Stimulated activated CD4-positive, alpha-beta T cell treated with anti-CD3 and anti-CD28 coated beads, Interleukin-15, amount 100 ng/mL, for 24 hours (primary cell): ENCODE measurements at regions not wholly inside any gene's neighbourhood (a gene's known extent, or its start where the extent isn't known, plus 50 kb on each side); places are given as distances from the start of the nearest gene placed in this dataset.
"Not testable (repeated sequence)": the region's sequence is repeated elsewhere in the genome, so short reads cannot be mapped to it uniquely, and the experiment has no call there.

Experiments used
- DNase-seq: peaks from one replicate; pipeline ENCODE4 v3.0.0-alpha.2; 2020

DNA sequence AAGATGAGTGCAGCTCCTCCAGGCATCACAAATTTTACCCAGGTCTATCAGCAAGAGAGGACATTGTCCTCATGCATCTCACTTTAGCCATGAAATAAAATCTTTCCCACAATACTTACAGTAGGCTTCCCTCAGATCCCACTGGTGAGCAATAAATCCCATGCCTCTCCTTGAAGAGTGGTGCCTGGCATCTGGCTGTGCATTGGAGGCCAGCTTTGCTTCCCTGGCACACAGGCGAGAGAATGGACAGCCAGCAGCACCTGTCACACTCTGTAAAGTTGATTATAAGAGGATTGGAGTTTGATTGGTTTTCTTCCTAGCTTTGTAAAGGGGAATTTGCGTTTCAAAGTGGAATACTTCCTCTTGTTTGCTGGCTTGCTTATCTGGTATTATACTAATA lies 1153.9 kb downstream of the AACS start:
- DNase-seq, result no peak

DNA sequence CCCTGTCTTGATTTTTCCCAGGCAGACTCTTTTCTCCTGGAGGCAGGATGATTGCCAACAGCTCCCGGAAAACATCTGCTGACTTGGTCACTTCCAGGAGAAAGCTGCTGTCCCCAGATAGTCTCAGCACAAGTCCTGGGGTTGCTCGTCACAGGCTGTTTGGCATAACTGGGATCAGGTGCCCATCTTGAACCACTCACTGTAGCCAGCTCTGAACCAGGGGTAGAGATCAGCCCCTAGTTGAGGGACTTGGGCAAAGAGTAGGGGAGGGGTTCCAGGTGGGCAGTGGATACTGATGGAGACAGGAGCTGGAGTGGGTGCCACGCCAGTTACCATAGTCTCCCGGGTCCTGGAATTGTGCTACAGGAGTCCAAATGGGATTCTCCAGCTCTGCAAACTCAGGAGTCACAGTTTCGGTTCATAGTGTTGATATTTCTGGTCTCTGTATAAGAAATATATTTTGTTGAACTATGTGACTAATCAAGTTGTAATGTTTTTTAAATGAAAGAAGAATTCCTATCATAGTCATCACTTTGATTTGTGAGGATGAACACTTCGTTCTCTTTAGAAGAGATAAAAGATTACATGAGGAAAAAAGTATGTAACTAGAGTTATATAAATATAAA lies 1154.5 kb downstream of the AACS start:
- no peak for DNase-seq

DNA sequence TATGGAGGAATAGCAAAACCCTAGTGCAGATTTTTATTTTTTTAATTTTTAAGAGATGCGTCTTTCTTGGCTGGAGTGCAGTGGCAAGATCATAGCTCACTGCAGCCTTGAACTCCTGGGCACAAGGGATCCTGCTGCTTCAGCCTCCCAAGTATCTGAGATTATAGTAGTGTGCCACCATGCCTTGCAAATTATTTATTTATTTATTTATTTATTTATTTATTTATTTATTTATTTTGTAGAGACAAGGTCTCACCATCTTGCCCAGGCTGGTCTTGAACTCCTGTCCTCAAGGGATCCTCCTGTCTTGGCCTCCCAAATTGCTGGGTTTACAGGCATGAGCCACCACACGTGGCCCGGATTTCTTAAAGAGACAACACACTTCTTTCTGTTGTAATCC lies 1158.8 kb downstream of the AACS start:
- no peak for DNase-seq

DNA sequence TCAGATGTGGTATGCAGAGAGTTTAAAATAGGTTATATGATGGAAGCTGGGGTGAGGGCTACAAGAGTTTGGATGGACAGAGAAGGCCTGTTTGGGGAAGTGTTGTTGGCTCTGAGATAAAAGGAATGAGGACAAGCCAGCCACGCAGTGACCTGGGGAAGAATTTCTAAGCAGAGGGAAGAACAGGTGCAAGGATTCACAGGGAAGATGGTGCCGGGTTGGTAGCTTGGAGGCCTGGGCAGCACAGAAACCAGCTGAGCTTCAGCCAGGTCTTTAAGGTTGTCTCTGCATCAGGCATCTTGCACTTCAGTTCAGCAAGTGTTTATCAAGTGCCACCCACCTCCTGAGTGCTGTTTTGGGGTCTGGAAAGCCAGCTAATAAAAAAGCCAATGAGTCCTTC lies 1163.7 kb downstream of the AACS start:
- DNase-seq, result no peak

DNA sequence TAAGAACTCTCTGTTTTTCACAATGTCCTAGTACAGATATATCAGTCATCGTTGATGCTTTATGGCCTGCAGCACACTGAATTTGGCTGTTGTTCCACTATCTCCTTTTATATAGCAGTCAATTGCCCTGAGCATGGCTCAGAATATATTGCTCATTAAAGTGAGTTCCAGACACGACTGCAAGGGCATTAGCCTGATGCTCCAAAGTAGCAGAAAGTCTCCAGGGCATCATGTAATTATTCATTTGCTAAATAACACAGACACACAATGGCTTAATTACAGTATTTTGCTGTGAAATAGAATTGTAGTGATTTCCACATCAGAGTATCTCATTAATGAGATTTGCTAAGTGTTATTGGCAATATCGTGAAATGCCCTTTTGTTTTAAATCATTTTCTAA lies 1167.5 kb downstream of the AACS start:
- DNase-seq, result no peak

DNA sequence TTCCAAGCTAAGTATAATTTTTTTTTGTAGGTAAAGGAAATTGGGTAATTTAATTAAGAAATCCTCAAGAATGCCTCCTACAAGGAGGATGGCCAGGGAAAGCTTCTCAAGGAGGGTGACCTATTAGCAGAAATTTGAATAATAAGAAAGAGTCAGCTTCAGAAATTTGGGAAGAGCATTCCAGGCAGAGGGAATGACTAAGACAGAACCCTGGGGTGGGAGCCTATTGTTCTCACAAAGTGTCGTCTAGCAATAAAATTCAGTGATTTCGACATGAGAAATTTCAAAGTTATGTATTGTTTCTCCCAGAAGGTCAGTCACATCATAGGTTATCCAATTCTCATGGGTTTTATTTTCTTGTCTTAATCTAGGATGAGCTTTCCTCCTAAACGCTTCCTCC lies 1168.4 kb downstream of the AACS start:
- no peak for DNase-seq

DNA sequence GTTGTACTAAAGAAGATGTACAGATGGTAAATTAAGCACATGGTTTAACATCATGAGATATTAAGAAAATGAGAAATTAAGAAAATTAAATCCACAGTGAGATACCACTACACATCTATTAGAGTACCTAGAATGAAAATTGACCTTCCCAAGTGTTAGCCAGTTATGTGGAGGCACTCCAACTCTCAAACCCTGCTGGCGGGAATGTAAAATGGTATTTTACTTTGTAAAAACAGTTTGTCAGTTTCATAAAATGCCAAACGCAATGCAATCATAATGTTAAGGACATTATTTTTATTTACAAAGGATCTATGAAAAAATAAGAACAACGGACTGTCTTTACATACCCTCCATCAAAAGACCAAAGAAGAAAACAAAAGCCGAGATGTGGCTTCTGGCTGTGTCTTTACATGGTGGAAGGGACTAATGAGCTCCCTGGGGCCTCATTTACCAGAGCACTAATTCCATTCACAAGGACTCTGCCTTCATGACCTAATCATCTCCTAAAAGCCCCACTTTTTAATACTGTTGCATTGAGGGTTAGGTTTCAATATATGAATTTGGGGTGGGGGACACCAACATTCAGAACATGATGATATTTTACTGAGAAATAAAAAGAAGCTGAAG lies 1178.7 kb downstream of the AACS start:
- no peak for DNase-seq

DNA sequence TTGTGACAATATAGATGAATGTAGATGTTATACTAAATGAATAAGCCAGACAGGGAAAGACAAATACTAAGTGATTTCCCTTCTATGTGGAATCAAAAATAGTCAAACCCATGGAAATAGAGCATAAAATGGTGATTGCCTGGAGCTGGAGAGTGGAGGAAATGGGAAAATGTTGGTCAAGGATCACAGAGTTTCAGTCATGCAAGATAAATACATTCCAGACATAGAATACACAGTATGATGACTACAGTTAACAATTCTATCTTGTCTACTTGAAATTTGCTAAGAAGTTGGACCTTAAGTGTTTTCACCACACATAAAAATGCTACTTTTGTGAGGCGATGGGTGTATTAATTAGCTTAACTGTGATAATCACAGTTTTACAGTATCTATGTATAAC lies 1182.7 kb downstream of the AACS start:
- no peak for DNase-seq

DNA sequence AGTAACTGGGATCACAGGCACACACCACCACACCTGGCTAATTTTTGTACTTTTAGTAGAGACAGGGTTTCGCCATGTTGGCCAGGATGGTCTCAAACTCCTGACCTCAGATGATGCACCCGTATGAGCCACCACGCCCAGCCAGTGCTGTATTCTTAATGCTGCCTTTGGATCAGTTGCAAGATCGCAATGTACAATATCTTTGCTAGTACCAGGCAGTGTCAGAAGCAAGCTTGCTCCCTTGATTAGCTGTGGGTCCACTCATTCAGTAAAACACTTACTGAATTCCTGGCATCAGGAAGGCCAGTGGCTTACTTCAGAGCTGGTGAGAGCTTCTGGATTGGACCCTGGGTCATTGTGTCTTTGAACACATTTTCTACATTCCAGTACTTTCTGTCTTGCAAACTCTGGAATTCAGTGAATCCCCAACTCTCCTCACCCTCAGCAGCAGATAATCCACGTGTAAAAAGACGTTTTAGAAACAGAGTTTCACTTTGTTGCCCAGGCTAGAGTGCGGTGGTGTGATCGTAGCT lies 1183.7 kb downstream of the AACS start:
- no peak for DNase-seq

DNA sequence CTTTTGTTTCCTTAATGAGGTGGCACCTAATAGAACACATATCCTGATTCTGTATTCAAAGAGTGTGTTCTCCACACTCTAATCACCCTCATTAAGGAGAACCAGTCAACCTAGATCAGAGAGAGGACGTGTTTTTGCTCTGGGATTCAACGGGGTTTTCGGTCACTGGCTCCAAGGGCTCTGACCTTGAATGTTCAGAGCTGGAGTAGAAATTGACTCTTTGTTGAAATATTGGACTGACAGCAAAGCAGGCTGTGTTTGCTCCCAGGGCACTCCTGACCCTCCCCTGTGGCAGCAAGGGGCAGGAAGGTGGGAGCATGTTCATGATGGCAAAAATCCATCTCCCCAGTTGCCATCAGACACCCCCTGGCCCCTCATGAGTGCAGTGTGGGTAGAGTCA lies 1193.0 kb downstream of the AACS start:
- no peak for DNase-seq

DNA sequence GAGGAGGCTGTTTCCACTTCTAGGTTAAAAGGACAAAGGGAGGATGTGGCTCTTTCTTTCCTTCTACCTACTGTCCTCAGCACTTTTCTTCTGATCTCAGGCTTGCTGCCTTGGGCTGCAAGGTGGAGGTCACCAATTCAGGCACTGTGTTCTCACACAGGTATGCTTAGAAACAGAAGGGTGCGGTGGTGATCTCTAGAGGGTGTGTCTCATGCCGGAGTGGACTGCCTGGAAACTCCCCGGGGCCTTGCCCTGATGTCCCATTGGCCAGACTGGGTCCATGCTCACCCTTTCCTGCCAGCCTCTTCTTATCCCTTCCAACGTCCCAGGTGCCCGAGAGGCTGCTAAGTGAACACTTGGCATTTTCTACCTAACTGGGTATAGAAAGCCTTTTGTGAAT lies 1197.6 kb downstream of the AACS start:
- DNase-seq, result no peak

DNA sequence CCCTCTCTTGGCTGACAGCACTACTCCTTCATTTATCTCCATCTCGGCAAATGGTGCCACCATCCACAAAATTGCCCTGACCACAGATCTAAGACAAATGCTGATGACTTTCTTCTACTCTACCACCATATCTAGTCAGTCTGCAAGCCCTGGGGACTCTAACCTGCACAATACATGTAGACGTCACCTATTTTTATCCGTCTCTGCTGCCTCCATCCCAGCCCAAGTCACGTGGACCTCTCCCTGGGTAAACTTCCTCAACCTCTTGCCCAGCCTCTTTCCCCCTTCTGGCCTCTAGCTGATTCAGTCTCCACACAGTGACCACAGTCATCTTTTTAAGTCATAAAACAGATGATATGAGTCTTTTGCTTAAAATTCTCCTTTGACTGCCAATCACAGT lies 1203.0 kb downstream of the AACS start:
- DNase-seq, result no peak

DNA sequence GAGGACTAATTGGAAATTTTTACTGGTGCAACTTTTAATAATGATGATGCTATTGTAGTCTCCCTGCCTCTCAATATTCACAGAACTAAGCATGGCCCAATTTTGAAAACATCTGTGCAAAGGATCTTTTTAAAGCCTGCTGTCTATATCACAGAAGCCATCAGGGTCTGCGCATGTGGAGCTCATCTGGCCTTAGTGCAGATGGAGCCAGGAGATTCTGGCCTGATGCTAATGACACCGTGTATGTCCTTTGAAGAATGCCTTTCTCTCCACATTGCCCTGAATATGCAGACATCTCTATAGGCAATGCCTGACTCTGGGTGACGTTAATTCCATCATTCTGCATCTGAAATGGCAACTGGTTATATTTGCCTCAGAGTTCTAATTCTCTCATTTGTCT lies 1205.9 kb downstream of the AACS start:
- DNase-seq, result no peak

DNA sequence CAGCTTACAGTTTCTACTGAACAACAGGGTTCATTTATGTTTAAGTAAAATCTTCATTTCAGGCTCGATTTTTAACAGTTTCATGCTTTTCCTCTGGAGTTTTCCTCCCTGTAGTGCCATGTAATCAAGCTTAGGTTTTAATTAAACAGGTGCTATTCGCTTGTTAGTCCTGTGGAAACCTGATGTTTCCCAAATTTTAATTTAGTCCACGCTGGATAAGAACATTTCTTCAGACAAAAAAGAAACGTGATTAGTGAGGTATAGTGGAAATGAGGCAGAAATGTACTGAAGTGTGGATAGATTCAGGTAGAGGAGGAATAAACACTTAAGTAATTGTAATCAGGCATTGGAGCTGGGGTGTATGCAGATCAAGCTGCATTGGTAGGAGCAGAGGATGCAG lies 1217.5 kb downstream of the AACS start:
- DNase-seq, result no peak

DNA sequence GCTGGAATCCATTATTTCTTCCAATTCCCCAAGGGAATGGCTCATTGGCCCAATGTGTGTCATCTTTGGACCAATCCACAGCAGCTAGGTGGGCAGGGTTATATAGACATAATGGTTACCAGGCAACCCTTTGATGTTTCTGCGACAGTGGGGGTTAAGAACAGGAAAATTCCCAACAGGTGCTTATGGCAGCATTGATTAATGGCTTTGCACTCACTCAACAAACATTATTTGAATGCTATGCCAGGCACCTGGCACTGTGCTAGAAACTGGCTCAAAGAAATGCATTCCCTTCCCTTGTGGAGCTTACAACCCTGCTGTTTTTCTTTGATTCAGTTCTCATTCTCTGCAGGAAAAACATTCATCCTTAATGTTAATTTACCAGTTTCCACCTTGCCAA lies 1221.0 kb downstream of the AACS start:
- no peak for DNase-seq

DNA sequence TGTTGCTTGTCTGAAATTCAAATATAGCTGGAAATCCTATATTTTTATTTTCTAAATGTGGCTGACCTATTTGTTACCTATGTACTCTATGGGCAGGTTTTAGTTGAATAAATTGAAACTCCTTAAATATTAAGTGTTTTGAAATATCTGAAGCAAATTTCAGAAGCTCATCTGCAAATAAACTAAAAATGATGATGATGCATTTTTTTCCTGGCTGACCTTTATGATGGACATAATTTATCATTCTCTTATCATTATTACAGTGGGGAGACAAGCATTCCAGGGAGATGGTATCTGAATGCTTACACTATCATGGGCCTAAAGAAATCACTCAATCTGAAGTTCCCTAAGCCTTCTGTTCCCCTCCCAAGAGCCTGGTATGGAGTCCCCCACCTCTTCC lies 1225.2 kb downstream of the AACS start:
- DNase-seq, result no peak

DNA sequence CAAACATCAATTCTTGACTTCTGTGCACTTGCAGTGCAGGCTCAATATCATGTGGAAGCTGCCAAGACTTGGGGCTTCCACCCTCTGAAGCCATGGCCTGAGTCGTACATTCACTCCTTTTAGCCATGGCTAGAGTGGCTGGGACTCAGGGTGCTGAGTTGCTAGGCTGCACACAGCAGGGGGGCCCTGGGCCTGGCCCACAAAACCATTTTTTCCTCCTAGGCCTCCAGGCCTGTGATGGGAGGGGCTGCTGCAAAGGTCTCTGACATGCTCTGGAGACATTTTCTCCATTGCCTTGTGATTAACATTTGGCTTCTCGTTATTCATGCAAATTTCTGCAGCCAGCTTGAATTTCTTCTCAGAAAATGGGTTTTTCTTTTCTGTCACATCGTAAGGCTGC lies 1226.8 kb downstream of the AACS start:
- not testable (repeated sequence) for DNase-seq

DNA sequence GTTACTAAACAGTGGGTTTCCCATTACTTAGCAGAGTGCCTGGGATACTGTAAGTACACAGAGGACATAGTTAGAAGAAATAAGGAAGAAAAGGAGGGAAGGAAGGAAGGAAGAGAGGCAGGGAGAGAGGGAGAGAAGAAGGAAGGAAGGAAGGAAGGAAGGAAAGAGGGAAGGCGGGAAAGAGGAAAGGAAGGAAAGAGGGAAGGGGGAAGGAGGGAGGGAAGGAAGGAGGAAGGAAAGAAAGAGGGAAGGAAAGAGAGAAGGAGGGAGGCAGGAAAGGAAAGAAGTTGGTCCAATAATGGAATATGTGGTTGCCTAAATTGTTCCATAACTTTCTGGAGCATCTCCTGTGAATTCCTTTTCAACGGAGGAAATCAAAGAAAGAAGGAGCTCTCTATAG lies 1230.4 kb downstream of the AACS start:
- DNase-seq, result no peak

DNA sequence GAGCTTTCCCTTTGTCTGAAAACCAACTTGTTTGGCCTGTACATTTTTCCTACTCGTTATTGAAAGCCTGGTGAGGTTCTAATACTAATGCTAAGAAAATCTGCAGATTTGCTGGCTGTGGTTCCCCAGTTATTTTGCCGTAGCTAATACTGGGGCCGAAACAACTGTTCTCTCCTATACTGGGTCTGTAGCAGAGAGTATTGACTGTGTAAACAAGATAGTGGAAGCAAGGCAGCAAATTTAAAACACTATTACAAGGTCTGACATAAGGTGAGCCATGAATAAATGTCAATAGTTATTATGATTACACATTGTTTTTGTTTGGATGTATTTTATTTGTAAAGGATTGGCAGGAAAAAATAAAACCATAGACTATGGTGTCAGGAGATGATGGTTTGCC lies 1244.0 kb downstream of the AACS start:
- no peak for DNase-seq

DNA sequence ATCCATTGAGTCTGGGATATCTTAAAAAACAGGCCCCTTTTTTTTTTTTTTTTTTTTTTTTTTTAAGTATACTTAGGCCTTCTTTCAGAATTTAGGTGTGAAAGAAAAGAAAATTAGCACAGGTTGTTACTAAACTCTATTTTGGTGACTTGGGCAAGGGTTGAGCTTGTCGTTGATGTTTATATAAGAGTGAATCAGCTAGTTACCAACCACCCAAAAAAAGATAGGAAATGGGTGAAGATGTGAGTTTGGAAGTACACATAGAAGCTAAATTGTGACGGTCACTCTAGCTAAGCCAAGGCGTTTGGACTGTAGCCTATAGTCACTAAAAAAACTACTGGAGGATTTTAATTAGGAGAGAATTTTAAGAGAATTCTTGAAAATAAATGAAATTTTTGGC lies 1247.2 kb downstream of the AACS start:
- DNase-seq, result no peak

DNA sequence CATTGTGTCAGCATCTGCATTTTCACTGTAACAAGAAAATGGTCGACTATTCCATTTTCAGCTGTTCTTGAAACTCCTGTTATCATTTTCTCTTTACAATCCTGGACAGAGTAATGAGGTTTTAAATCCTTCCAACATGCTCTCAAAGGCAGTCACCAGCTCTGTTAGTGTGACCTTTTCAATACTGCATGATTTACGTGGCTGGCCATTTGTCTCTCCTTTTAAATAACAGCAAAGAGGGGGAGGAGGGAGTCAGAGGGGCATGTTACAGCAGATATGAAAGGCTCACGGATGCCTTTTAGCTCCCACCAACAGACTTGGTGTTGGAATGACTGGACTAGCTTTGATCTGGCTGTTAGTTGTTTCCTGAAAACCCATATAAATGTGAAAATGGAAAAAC lies 1251.2 kb downstream of the AACS start:
- DNase-seq, result no peak

DNA sequence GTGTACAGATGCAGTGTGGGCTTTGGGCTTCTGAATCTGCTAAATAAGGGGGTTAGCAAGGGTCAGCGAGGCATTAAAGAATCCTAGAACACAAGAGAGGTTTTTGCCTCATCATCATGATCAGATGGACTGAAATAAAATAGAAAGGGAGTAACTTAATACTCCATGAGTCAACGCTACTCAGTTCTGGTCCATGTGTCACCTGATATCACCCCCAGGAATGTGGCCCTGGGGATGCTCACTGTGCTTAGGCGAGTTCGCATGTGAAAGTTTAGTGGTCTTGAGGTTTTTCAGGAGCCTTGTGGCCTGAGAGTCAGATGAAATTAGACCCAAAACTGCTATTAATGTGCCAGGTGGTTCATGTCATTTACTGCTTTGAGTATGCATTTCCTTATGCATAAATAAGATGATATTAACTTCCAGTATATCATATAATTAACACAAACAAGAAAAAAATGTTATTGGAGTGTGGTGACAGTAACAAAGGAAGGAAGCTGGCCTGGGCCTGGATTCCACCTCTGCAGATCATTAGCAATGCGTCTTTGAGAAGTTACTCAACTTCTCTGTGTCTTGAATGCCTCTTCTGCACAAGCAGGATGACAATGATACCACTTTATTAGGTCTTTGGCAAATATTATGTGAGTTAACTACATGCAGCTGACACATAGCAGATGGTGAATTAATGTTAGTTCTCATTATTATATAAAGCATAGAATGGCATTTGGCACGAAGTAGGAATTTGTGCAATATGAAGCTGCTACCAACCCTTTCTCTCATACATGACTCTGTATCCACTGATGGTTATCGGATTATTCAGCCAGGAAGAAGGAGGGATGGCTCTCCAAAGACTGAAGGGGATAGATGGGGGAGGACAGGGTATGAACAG lies 1272.6 kb downstream of the AACS start:
- DNase-seq, result no peak

DNA sequence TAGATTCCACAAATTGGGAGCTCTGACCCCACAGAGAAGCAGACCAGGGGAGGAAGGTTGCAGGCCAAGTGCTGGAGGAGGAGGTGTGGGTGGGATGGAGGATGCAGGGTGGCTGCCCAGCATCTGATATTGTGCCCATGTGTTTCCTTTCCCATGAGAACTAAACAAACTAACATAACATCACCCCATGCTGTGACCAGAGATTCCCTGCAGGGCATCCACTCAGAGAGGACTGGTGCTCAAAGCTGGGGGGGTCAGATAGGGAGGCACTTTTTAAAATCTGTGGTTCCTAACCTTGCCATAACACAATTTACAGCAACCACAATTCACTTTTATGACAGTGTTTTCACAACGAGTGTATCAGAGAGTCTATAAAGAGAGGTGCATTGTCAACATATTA lies 1277.6 kb downstream of the AACS start:
- DNase-seq, result no peak

DNA sequence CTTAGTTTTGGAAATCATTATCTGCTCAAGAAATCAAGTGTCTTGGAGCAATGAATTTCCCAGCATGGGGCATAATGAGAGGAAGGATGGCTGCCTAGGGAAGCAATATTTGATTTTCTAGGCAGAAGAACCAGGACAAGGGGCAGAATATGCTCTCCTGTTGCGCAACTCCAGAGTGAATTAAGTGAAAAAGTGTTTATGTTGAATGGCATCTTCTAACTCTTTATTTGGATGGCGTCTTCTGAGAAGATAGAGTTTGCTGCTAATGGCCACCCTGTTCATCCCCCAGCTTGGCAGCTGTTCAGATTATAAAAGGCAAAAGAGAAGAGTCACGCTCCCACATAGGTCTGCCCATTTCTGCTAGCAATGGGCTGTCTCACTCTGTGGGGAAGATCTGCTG lies 1278.1 kb downstream of the AACS start:
- no peak for DNase-seq
